Left ventricle myocardium inferior (tissue), 1 donor: ENCODE measurements at regions not wholly inside any gene's neighbourhood (a gene's known extent, or its start where the extent isn't known, plus 50 kb on each side); places are given as distances from the start of the nearest gene placed in this dataset.

Source experiments
- DNase-seq: peaks from one replicate; pipeline ENCODE4 v3.0.0-alpha.2; 2020
- H3K27ac ChIP-seq: fragments of 200-600 bp; replicated peaks from 2 replicates; pipeline ENCODE4 v1.8.0; 2021
- H3K27me3 ChIP-seq: fragments of 200-600 bp; 2 replicates; pipeline ENCODE4 v1.8.0; 2021; ENCODE audit warnings: low read depth
- H3K36me3 ChIP-seq: fragments of 200-600 bp; 2 replicates; pipeline ENCODE4 v1.8.0; 2021
- H3K4me1 ChIP-seq: fragments of 200-600 bp; 2 replicates; pipeline ENCODE4 v1.8.0; 2021
- H3K4me3 ChIP-seq: fragments of 200-600 bp; 2 replicates; pipeline ENCODE4 v1.8.0; 2021; ENCODE audit warnings: mild to moderate bottlenecking, moderate library complexity
- H3K9me3 ChIP-seq: fragments of 200-600 bp; replicated peaks from 2 replicates; pipeline ENCODE4 v1.8.0; 2021
- intact Hi-C: fragments of 100-400 bp; cut with micrococcal nuclease; formaldehyde crosslinking; loops from one replicate; pipeline ENCODE4 v1.11.0; 2022
- TF ChIP-seq, protein P1 (sequence below): fragments of 200-600 bp; IDR thresholded peaks from 2 replicates; pipeline ENCODE4 v1.8.0; 2021; ENCODE audit warnings: antibody characterized with exemption, mild to moderate bottlenecking, borderline replicate concordance
- donor health status: DM: no; HTN: yes; CAD: no; lungs with severe emphysema.

DNA sequence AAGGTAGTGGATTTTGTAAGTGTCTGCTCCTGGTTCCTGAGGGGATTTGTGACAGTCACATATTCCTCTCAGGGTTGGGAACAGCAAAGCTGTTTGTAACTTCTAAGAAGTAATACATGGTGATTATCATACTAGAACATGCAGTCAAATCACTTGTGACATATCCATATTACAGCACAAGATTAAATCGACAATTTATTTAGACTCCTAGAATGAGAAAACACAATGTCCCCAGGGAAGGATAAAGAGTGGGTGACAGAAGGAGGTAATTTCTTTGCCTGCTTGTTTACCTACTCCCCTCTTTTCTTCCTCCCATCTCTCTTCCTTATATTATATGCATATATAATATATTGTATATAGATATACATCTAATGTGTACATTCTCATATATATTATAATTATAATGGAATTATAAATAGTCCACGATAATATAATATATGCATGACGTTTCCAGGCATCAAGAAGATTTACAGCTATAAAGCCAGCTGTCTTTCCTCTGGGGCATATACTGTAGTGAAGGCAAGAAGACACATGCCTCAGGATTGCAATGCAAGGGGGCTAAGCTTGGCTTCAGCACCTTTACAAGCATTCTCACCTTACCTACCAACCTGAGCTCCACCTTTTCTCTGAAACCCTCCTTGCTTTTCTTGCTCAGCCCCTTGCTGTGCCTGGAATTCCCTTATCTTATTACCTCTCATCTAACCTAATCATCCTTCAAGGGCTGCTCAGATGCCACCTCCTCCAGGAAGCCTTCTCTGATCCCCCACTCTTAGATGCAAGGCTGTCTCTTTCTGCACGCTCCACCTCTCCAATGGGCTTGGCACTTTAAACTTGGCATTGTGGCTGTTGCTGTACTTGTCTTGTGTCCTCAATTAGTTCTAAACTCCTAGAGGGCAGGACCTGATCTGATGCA lies 73.1 kb upstream of the PIAS1 start:
- Histone ChIP-seq H3K36me3 (no peaks in the 10 kb centered on the region), H3K27ac (no peak overlapping the region), H3K27me3 (no peaks in the 10 kb centered on the region), H3K9me3 (peaks cover 7% of the 10 kb centered on the region), H3K4me3 (no peak overlapping the region), H3K4me1 (no peaks in the 10 kb centered on the region)
- TF ChIP-seq, protein P1, sequence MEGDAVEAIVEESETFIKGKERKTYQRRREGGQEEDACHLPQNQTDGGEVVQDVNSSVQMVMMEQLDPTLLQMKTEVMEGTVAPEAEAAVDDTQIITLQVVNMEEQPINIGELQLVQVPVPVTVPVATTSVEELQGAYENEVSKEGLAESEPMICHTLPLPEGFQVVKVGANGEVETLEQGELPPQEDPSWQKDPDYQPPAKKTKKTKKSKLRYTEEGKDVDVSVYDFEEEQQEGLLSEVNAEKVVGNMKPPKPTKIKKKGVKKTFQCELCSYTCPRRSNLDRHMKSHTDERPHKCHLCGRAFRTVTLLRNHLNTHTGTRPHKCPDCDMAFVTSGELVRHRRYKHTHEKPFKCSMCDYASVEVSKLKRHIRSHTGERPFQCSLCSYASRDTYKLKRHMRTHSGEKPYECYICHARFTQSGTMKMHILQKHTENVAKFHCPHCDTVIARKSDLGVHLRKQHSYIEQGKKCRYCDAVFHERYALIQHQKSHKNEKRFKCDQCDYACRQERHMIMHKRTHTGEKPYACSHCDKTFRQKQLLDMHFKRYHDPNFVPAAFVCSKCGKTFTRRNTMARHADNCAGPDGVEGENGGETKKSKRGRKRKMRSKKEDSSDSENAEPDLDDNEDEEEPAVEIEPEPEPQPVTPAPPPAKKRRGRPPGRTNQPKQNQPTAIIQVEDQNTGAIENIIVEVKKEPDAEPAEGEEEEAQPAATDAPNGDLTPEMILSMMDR, result no peak
- no peak for DNase-seq
- intact Hi-C loops, result no loop called here

DNA sequence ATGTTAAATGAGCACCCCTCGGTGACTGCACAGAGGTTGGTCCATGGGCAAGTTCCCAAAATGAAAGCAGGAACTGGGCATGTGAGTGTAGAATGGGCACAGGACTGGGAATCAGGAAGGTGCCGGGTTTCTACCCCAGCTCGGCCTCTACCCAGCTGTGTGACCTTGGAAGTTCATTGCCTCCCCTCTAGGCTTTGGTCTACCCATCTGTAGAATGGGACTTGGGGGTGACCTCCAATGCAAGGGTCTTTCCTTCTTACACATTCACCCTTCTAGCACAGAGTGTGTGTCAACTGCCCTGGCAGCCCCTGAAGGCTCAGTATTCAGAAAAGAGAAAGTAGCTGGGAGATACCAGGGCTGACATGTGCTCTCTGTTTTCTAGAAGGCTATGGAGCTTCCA lies 72.3 kb upstream of the PIAS1 start:
- no peaks in the 10 kb centered on the region for H3K36me3 ChIP-seq
- peaks cover 7% of the 10 kb centered on the region for H3K9me3 ChIP-seq
- no peak for DNase-seq
- no peak overlapping the region for H3K4me3 ChIP-seq
- H3K27me3 ChIP-seq, result no peaks in the 10 kb centered on the region
- no peaks in the 10 kb centered on the region for H3K4me1 ChIP-seq
- no peak overlapping the region for H3K27ac ChIP-seq
- TF ChIP-seq, protein P1, result no peak
- intact Hi-C loops, result no loop called here

DNA sequence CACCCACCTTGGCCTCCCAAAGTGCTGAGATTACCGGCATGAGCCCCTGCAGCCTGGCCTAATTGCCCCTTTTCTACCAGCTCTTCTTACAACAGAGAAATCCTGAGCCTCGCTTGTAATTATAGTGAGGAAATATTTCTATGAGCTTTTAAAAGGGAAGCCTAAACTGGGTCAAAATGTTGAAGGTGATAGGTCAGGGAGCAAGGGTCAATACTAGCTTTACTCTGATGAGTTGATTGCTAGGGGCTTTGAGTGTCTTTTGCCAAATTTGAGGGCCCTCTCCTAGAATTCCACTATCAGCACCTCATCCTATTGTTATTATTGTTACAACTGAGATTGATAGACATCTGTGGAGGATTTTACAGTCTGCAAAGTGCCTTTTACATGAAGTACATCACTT lies 62.4 kb upstream of the PIAS1 start:
- Histone ChIP-seq H3K27me3 (no peaks in the 10 kb centered on the region), H3K4me3 (no peak overlapping the region), H3K27ac (no peak overlapping the region), H3K9me3 (no peaks in the 10 kb centered on the region), H3K36me3 (no peaks in the 10 kb centered on the region), H3K4me1 (no peaks in the 10 kb centered on the region)
- intact Hi-C loops, result no loop called here
- no peak for DNase-seq
- TF ChIP-seq, protein P1, result no peak

DNA sequence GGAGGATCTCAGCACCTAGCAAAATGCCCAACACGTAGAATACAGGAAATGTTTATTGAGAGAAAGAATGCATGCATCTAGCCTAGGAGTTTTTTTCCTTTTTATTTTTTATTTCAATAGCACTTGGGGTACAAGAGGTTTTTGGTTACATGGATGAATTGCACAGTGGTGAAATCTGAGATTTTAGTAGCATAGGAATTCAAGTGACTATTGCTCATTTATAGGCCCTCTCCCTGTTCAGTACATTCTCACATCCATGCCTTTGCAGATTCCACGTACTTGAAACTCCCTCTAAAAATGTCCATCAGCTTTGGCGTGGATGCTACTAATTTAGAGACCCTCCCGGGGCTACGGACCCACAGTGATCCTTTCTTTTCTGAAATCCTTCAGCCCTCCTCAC lies 61.7 kb upstream of the PIAS1 start:
- Histone ChIP-seq H3K9me3 (no peaks in the 10 kb centered on the region), H3K36me3 (no peaks in the 10 kb centered on the region), H3K4me1 (no peaks in the 10 kb centered on the region), H3K27ac (no peak overlapping the region), H3K4me3 (no peak overlapping the region), H3K27me3 (no peaks in the 10 kb centered on the region)
- TF ChIP-seq, protein P1, result no peak
- DNase-seq, result no peak
- intact Hi-C loops, result no loop called here

DNA sequence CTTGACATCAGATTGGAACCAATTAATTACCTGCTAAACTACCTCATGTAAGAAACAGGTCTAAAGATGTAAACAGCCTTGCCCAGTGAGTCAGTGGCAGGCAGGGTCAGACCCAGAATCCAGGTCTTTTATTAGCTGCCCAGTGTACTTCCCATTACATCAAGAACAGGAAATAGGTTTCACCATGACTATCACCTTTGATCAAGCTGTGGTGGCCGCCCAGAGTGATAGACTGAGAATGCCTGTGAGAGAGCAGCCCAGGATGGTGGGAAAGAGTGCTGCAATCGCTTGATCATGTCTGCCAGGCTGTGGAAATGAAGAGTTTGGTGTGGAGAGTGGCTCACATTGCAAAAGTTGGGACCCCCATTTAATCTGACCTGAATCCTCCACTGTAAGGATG lies 61.3 kb upstream of the PIAS1 start:
- intact Hi-C loops, result no loop called here

More for the DNA sequence above, 61.3 kb upstream of the PIAS1 start:
- H3K27me3 ChIP-seq, result no peaks in the 10 kb centered on the region
- no peak overlapping the region for H3K27ac ChIP-seq
- H3K4me1 ChIP-seq, result no peaks in the 10 kb centered on the region
- H3K9me3 ChIP-seq, result no peaks in the 10 kb centered on the region
- TF ChIP-seq, protein P1, result no peak
- DNase-seq, result no peak
- H3K4me3 ChIP-seq, result no peak overlapping the region
- no peaks in the 10 kb centered on the region for H3K36me3 ChIP-seq
